ENCODE measurements at regions not wholly inside any gene's neighbourhood (a gene's known extent, or its start where the extent isn't known, plus 50 kb on each side); places are given as distances from the start of the nearest gene placed in this dataset.

DNA sequence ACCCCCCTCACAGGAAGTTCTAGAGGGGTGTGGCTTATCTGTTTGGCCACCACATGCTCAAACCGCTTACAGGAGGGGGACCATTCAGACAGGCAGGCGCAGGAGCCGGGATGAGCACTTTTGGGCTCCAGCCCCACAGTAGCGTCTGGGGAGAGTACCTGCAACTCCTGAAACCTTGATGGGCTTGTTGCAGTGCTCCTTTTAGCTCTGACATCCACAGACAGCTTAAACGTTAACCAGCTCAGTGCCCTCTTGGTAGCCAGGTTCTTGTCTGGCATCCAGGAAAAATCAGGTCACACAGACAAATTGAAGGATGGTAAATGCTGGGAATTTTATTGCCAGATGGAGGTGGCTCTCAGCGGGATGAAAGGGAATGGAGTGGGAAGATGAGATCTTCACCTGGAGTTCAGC lies 326.3 kb downstream of the ETS1 start (continued):
- TF ChIP-seq, protein P1, sequence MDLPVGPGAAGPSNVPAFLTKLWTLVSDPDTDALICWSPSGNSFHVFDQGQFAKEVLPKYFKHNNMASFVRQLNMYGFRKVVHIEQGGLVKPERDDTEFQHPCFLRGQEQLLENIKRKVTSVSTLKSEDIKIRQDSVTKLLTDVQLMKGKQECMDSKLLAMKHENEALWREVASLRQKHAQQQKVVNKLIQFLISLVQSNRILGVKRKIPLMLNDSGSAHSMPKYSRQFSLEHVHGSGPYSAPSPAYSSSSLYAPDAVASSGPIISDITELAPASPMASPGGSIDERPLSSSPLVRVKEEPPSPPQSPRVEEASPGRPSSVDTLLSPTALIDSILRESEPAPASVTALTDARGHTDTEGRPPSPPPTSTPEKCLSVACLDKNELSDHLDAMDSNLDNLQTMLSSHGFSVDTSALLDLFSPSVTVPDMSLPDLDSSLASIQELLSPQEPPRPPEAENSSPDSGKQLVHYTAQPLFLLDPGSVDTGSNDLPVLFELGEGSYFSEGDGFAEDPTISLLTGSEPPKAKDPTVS (IDR thresholded peaks at IDR 0.05; ENCODE audit: low read depth, low read length): no peak
- TF ChIP-seq IRF3 (IDR thresholded peaks at IDR 0.05) (no peak), IKZF2 (IDR thresholded peaks at IDR 0.05) (no peak), HDAC6 (IDR thresholded peaks at IDR 0.05; ENCODE audit: unreplicated experiment) (no peak)
- TF ChIP-seq, protein P2, sequence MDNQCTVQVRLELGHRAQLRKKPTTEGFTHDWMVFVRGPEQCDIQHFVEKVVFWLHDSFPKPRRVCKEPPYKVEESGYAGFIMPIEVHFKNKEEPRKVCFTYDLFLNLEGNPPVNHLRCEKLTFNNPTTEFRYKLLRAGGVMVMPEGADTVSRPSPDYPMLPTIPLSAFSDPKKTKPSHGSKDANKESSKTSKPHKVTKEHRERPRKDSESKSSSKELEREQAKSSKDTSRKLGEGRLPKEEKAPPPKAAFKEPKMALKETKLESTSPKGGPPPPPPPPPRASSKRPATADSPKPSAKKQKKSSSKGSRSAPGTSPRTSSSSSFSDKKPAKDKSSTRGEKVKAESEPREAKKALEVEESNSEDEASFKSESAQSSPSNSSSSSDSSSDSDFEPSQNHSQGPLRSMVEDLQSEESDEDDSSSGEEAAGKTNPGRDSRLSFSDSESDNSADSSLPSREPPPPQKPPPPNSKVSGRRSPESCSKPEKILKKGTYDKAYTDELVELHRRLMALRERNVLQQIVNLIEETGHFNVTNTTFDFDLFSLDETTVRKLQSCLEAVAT (IDR thresholded peaks at IDR 0.05): no peak

- H3K4me2 ChIP-seq (ENCODE audit: control insufficient read depth, insufficient read depth): no peak overlapping the region
- BruUV-seq (replicated peaks): no TSS peak
Measured at GRCh38 chr11:128260398-128260797, 327.0 kb downstream of the ETS1 start.

More at GRCh38 chr11:128260398-128260797, 327.0 kb downstream of the ETS1 start:
- Histone ChIP-seq H4K20me1 (ENCODE audit: control insufficient read depth, insufficient read depth) (no peaks in the 10 kb centered on the region), H3K4me1 (ENCODE audit: control insufficient read depth, insufficient read depth, low read length) (no peaks in the 10 kb centered on the region), H3K4me3 (no peak overlapping the region), H3K36me3 (ENCODE audit: control insufficient read depth in 2 of 2, insufficient read depth in 2 of 2, low read length in 1 of 2) (no peaks in the 10 kb centered on the region), H3K79me2 (ENCODE audit: control insufficient read depth, insufficient read depth, low read length) (no peaks in the 10 kb centered on the region), H3K9ac (ENCODE audit: control insufficient read depth, insufficient read depth, low read length) (no peak overlapping the region), H3K27ac (ENCODE audit: control insufficient read depth, insufficient read depth) (no peak overlapping the region), H3K27me3 (replicated peaks in 1 of 2; ENCODE audit: control insufficient read depth in 2 of 2, insufficient read depth in 2 of 2, low read length in 1 of 2) (peaks cover 0 to 3% of the 10 kb centered on the region in 2 experiments; a peak in 3 of 4 replicates), H2AFZ (ENCODE audit: control insufficient read depth, low read depth, low read length) (no peak overlapping the region), H3K9me3 (replicated peaks; ENCODE audit: control insufficient read depth, insufficient read depth, low read length) (no peaks in the 10 kb centered on the region)
- intact Hi-C loops (cut with micrococcal nuclease; ENCODE audit: unreplicated experiment) (no loop called here), in situ Hi-C loops (cut with MboI) (no loop called here)
- ATAC-seq: no peak
- TF ChIP-seq NR2F1 (conservative IDR thresholded peaks at IDR 0.05) (no peak), HDAC2 (IDR thresholded peaks at IDR 0.05) (no peak), GABPA (IDR thresholded peaks at IDR 0.05; ENCODE audit: low read depth) (no peak), ATF2 (IDR thresholded peaks at IDR 0.05; ENCODE audit: low read length) (no peak), ETV6 (conservative IDR thresholded peaks at IDR 0.05 in 1 of 2, IDR thresholded peaks at IDR 0.05 in 1 of 2; ENCODE audit: borderline replicate concordance in 1 of 2, low read depth in 1 of 2) (no peak), POLR2A (IDR thresholded peaks at IDR 0.05; ENCODE audit: low read depth, low read length) (no peak), SMC3 (IDR thresholded peaks at IDR 0.05; ENCODE audit: borderline replicate concordance, low read length) (no peak), MTA3 (IDR thresholded peaks at IDR 0.05; ENCODE audit: borderline replicate concordance, low read length) (no peak)
- TF ChIP-seq, protein P3, sequence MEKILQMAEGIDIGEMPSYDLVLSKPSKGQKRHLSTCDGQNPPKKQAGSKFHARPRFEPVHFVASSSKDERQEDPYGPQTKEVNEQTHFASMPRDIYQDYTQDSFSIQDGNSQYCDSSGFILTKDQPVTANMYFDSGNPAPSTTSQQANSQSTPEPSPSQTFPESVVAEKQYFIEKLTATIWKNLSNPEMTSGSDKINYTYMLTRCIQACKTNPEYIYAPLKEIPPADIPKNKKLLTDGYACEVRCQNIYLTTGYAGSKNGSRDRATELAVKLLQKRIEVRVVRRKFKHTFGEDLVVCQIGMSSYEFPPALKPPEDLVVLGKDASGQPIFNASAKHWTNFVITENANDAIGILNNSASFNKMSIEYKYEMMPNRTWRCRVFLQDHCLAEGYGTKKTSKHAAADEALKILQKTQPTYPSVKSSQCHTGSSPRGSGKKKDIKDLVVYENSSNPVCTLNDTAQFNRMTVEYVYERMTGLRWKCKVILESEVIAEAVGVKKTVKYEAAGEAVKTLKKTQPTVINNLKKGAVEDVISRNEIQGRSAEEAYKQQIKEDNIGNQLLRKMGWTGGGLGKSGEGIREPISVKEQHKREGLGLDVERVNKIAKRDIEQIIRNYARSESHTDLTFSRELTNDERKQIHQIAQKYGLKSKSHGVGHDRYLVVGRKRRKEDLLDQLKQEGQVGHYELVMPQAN (conservative IDR thresholded peaks at IDR 0.05): no peak
- POLR2A ChIA-PET: no interaction called here
- CTCF ChIA-PET: interaction anchor here (1.4 kb wide), 1 partner anchor 371 kb away, joined by 7 read pairs; no protein-coding TSS in a partner anchor
- no peak for DNase-seq (ENCODE audit: low read depth, low spot score)
- RAD21 ChIA-PET (ENCODE audit: unreplicated experiment): no interaction called here
- WGBS (ENCODE audit: insufficient coverage, insufficient replicate concordance, low lambda C conversion rate, missing lambda C conversion rate): 3% methylated on average over 3 of the region's 3 CpGs
- SMC1A ChIA-PET (ENCODE audit: uncharacterized antibody, unreplicated experiment): interaction anchor here (1.3 to 2.2 kb wide), 3 partner anchors 16 to 370 kb away, joined by 3 to 6 read pairs (median 4); no protein-coding TSS in a partner anchor
- no peak for FAIRE-seq

All from GM12878 (cell line).